GM12873 (cell line): ENCODE measurements at regions not wholly inside any gene's neighbourhood (a gene's known extent, or its start where the extent isn't known, plus 50 kb on each side); places are given as distances from the start of the nearest gene placed in this dataset.

Experiments used
- TF ChIP-seq, protein P1 (sequence below): IDR thresholded peaks from 2 replicates; pipeline ENCODE4 v1.5.1; 2012; ENCODE audit warnings: low read depth, mild to moderate bottlenecking, moderate library complexity, low read length, control low read depth; ENCODE audit not compliant: insufficient read depth; ENCODE audit errors: missing control alignments

GRCh38 chr3:72386327-72387000 lies 461.8 kb downstream of the SHQ1 start:
- TF ChIP-seq, protein P1, sequence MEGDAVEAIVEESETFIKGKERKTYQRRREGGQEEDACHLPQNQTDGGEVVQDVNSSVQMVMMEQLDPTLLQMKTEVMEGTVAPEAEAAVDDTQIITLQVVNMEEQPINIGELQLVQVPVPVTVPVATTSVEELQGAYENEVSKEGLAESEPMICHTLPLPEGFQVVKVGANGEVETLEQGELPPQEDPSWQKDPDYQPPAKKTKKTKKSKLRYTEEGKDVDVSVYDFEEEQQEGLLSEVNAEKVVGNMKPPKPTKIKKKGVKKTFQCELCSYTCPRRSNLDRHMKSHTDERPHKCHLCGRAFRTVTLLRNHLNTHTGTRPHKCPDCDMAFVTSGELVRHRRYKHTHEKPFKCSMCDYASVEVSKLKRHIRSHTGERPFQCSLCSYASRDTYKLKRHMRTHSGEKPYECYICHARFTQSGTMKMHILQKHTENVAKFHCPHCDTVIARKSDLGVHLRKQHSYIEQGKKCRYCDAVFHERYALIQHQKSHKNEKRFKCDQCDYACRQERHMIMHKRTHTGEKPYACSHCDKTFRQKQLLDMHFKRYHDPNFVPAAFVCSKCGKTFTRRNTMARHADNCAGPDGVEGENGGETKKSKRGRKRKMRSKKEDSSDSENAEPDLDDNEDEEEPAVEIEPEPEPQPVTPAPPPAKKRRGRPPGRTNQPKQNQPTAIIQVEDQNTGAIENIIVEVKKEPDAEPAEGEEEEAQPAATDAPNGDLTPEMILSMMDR = no peak

- TF ChIP-seq, protein P1 = no peak
Observed at GRCh38 chr3:72385167-72385566, 463.1 kb downstream of the SHQ1 start.

DNA sequence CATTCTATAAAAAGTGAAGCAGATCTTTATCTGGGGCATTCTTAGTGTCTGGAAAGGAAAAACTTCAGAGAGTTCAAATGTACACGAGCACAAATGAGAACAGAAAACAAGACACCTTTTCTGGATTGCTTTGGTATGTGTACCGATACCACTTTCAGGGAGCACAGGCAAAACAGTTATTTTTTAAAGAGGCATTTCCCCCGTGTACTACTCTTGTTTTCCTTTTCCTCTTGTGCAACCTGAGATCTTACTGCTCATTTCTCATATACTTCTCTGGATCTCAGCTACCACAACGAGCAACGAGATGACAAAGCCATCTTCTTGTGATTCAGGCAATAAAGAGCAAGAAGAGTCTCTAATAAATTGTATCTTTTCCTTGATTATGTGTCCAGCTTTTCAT lies 463.6 kb downstream of the SHQ1 start:
- TF ChIP-seq, protein P1 = no peak

- TF ChIP-seq, protein P1 = no peak
Observed at GRCh38 chr3:72383883-72384282, 464.4 kb downstream of the SHQ1 start.

DNA sequence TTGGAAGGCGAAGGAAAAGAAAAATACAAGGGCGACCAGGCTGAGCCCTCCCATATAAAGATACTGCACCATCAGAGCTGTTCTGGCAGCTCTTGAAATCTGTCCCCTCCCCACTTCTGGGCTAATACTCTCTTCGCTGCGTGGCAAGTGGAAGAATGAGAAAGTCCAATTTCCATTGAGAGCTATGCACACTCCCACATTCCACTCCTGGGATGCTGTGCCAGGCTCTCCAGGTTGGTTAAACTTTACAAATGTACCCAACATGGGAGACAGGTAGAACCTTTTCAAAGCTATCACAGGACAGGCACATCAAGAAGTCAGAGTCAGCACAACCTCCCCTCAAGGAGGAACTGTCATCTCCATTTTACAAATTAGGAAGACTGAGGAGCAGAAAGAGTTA lies 465.0 kb downstream of the SHQ1 start:
- TF ChIP-seq, protein P1 = no peak

- TF ChIP-seq, protein P1 = no peak
Observed at GRCh38 chr3:72382460-72382859, 465.8 kb downstream of the SHQ1 start.

- TF ChIP-seq, protein P1 = no peak
Observed at GRCh38 chr3:72381584-72381983, 466.7 kb downstream of the SHQ1 start.
